Activated T-cell treated with anti-CD3 and anti-CD28 coated beads, Interleukin-2, amount 50 U/mL, for 24 hours (primary cell): ENCODE measurements at regions not wholly inside any gene's neighbourhood (a gene's known extent, or its start where the extent isn't known, plus 50 kb on each side); places are given as distances from the start of the nearest gene placed in this dataset.

Experiments
- DNase-seq: peaks from one replicate; pipeline ENCODE4 v3.0.0-alpha.2; 2020
- H3K27ac Mint-ChIP-seq: 2 replicates; pipeline ENCODE4 v1.8.0; 2020; ENCODE audit warnings: mild to moderate bottlenecking, mixed read lengths
- H3K27me3 Mint-ChIP-seq: 2 replicates; pipeline ENCODE4 v1.8.0; 2020; ENCODE audit warnings: mixed read lengths
- H3K36me3 Mint-ChIP-seq: 2 replicates; pipeline ENCODE4 v1.8.0; 2020; ENCODE audit warnings: low read depth, mixed read lengths
- H3K4me1 Mint-ChIP-seq: 2 replicates; pipeline ENCODE4 v1.8.0; 2020; ENCODE audit warnings: low read depth, mixed read lengths
- H3K4me3 Mint-ChIP-seq: 2 replicates; pipeline ENCODE4 v1.8.0; 2020; ENCODE audit warnings: mild to moderate bottlenecking, moderate library complexity, mixed read lengths
- H3K9me3 Mint-ChIP-seq: 2 replicates; pipeline ENCODE4 v1.8.0; 2020; ENCODE audit warnings: mixed read lengths

GRCh38 chr17:79280866-79281572 is 206.4 kb downstream of the ENGASE start:
- Mint-ChIP-seq H3K4me1 (no peaks in the 10 kb centered on the region), H3K9me3 (no peaks in the 10 kb centered on the region), H3K4me3 (no peak overlapping the region), H3K36me3 (no peaks in the 10 kb centered on the region), H3K27ac (no peak overlapping the region), H3K27me3 (peaks cover under 1% of the 10 kb centered on the region)
- no peak for DNase-seq

DNA sequence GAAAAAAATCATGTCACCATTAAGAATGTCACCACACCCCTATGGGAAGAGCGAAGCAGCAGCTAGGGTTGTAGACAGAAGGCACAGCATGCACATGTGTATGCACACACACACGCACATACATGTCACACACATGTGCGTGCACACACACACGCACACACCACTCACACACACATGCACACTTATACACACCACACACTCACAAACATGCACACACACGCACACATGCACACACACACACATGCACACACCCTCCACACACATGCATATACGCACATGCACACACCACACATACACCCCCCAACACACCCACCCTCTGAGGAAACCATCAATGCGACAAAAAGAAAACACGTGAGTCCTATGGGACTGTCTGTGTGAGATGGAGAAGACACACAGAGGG is 205.4 kb downstream of the ENGASE start:
- no peak overlapping the region for H3K4me3 Mint-ChIP-seq
- H3K27me3 Mint-ChIP-seq: no peaks in the 10 kb centered on the region
- H3K36me3 Mint-ChIP-seq: no peaks in the 10 kb centered on the region
- no peak for DNase-seq
- H3K4me1 Mint-ChIP-seq: no peaks in the 10 kb centered on the region
- no peak overlapping the region for H3K27ac Mint-ChIP-seq
- H3K9me3 Mint-ChIP-seq: no peaks in the 10 kb centered on the region

DNA sequence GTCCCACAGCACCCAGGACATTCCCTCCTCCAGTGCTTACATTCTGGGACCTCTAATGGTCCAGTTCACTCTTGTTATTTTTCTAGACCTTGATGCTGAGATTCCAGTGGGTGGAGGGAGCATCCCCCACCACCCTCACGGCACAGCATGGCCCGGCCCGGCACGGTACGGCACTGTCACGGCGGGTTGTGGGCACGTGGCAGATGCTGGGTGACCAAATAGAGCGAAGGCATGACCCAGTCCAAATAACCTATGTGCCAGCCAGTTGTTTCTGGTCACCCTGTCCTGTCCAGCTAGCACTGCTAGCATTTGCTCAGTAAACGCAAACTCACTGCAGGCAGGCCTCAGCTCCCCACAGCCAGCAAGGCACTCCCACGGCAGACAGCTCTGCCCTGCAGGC is 204.7 kb downstream of the ENGASE start:
- Mint-ChIP-seq H3K27me3 (no peaks in the 10 kb centered on the region), H3K4me3 (no peak overlapping the region), H3K27ac (no peak overlapping the region), H3K4me1 (peaks cover 2% of the 10 kb centered on the region), H3K36me3 (no peaks in the 10 kb centered on the region), H3K9me3 (no peaks in the 10 kb centered on the region)
- no peak for DNase-seq

DNA sequence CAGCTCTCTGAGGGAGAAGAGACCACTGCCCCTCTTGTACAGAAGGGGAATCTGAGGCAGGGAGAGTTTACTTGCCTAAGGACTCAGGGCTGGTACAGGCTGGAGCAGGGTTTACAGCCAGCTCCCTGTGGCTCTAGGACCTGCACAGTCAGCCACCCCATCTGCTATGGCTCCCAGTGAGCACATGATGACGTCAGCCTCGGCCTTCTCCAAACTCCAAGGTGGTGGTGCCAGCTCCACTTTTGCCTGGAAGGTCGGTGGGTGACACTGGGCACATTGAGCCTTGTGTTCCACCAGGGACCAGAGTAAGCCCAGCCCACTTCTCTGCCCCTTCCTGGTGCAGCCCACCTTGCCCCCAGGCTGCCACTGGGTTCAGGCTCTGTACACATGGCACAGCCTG is 202.2 kb downstream of the ENGASE start:
- Mint-ChIP-seq H3K36me3 (no peaks in the 10 kb centered on the region), H3K4me1 (peaks cover 2% of the 10 kb centered on the region), H3K27ac (no peak overlapping the region), H3K9me3 (no peaks in the 10 kb centered on the region), H3K27me3 (peaks cover 7% of the 10 kb centered on the region), H3K4me3 (no peak overlapping the region)
- DNase-seq: no peak

DNA sequence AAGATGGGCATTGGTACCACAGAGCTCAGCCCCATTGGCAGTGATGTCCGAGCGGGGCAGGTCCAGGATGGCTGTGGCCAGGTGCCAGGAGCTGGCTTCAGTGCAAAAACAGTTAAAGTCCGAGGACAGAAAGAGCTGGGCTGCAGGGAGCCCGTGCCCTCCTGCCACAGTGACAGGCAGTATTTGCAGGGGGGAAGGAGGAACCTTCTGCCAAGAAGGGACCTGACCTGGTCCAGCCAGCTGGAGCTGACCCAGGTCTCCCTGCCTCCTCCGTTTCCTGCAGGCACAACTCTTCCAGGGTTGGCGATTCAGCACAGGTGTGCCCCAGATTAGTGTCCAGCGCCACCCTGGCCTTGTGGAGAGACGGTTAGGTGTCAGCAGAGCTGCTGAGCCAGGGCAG is 199.0 kb downstream of the ENGASE start:
- Mint-ChIP-seq H3K27me3 (peaks cover 32% of the 10 kb centered on the region), H3K9me3 (no peaks in the 10 kb centered on the region)

DNA sequence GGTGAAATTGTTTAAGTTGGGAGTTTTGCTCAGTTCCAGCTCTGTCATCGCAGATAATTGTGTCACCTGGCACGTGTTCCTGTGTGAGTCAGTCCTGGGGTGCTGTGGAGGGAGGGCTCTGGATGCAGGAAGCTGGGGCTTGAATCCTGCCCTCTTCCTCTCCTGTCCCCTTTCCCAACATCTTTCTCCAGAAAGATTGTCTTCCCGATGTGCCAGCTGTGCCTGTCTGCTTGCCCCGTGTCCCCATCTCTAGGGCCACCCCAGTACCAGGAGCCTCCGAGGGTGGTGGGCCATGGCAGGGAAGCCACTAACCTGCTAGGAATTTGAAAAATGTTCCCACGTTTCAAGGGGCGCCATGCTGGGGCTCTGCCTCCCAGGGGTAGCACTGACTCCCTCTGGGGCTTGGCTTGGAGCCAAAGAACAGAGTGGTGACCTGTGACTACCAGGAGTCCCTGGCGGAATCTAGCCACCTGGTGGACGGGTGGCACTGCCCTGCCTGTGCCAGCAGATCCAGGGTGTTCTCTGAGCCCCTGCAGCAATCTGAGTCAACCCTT is 198.1 kb downstream of the ENGASE start:
- Mint-ChIP-seq H3K4me3 (no peak overlapping the region), H3K4me1 (peaks cover 2% of the 10 kb centered on the region), H3K36me3 (no peaks in the 10 kb centered on the region), H3K27me3 (peaks cover 40% of the 10 kb centered on the region), H3K9me3 (no peaks in the 10 kb centered on the region), H3K27ac (no peak overlapping the region)
- DNase-seq: no peak

More for the DNA sequence above, 199.0 kb downstream of the ENGASE start:
- no peak overlapping the region for H3K4me3 Mint-ChIP-seq
- H3K27ac Mint-ChIP-seq: no peak overlapping the region
- peaks cover 2% of the 10 kb centered on the region for H3K4me1 Mint-ChIP-seq
- H3K36me3 Mint-ChIP-seq: no peaks in the 10 kb centered on the region
- DNase-seq: no peak

DNA sequence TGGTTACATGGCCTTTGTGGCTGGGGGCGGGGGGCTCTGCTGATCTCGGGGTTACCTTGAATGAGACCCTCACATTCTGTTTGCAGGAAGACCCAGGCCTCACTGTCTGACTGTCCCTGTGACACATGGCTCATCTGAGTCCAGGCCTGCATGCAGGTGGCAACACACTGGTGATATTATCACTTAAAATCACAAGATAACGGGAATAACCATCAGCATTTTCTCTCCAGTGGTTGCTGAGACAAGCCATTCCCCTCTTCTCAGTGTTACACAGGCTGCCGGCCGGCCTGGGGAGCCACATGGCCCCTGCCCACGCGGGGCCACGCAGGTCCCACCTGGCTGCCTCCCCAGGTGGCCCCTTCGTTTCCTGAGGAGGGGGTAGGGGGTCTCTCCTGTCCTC is 197.6 kb downstream of the ENGASE start:
- no peak for DNase-seq
- no peaks in the 10 kb centered on the region for H3K36me3 Mint-ChIP-seq
- no peak overlapping the region for H3K27ac Mint-ChIP-seq
- no peaks in the 10 kb centered on the region for H3K9me3 Mint-ChIP-seq
- H3K4me1 Mint-ChIP-seq: peaks cover 2% of the 10 kb centered on the region
- H3K27me3 Mint-ChIP-seq: peaks cover 40% of the 10 kb centered on the region
- H3K4me3 Mint-ChIP-seq: no peak overlapping the region

DNA sequence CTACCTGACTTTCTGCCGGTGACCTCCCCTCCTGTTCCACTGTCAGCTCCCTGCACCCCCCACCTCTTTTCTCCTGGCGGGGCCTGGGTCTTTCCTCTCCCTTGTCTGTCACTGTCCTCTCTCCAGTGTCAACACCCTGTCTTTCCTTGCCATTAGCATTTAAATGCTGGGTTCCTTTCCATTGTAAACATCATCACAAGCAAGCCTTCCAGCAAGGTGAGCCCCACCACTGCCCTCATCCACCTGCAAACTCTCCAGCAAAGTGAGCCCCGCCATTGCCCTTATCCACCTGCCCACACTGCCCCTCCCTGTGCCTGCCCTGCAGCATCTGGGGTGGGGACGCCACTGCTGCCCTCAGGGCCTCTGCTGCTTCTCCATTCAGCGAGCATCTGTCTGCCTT is 195.0 kb downstream of the ENGASE start:
- Mint-ChIP-seq H3K36me3 (no peaks in the 10 kb centered on the region), H3K27ac (no peak overlapping the region), H3K4me3 (no peak overlapping the region), H3K9me3 (no peaks in the 10 kb centered on the region), H3K4me1 (peaks cover under 1% of the 10 kb centered on the region), H3K27me3 (peaks cover 40% of the 10 kb centered on the region)
- DNase-seq: no peak

GRCh38 chr17:79263191-79263590 is 188.6 kb downstream of the ENGASE start:
- H3K27me3 Mint-ChIP-seq: peaks cover 14% of the 10 kb centered on the region
- H3K4me3 Mint-ChIP-seq: no peak overlapping the region
- no peaks in the 10 kb centered on the region for H3K9me3 Mint-ChIP-seq
- no peak for DNase-seq
- H3K27ac Mint-ChIP-seq: no peak overlapping the region
- no peaks in the 10 kb centered on the region for H3K4me1 Mint-ChIP-seq
- H3K36me3 Mint-ChIP-seq: no peaks in the 10 kb centered on the region

GRCh38 chr17:79262624-79263023 is 188.0 kb downstream of the ENGASE start:
- H3K36me3 Mint-ChIP-seq: no peaks in the 10 kb centered on the region
- DNase-seq: no peak
- no peak overlapping the region for H3K27ac Mint-ChIP-seq

GRCh38 chr17:79261355-79262072 is 186.9 kb downstream of the ENGASE start:
- DNase-seq: no peak
- Mint-ChIP-seq H3K27me3 (peaks cover 14% of the 10 kb centered on the region), H3K27ac (no peak overlapping the region), H3K4me1 (no peaks in the 10 kb centered on the region), H3K4me3 (no peak overlapping the region), H3K36me3 (no peaks in the 10 kb centered on the region), H3K9me3 (no peaks in the 10 kb centered on the region)

More at GRCh38 chr17:79262624-79263023, 188.0 kb downstream of the ENGASE start:
- no peak overlapping the region for H3K4me3 Mint-ChIP-seq
- no peaks in the 10 kb centered on the region for H3K9me3 Mint-ChIP-seq
- H3K4me1 Mint-ChIP-seq: no peaks in the 10 kb centered on the region
- H3K27me3 Mint-ChIP-seq: peaks cover 10% of the 10 kb centered on the region

- no peaks in the 10 kb centered on the region for H3K36me3 Mint-ChIP-seq
- no peak for DNase-seq
- H3K27ac Mint-ChIP-seq: no peak overlapping the region
- H3K4me1 Mint-ChIP-seq: no peaks in the 10 kb centered on the region
- H3K4me3 Mint-ChIP-seq: no peak overlapping the region
- peaks cover 22% of the 10 kb centered on the region for H3K27me3 Mint-ChIP-seq
- H3K9me3 Mint-ChIP-seq: no peaks in the 10 kb centered on the region
Observed at GRCh38 chr17:79258843-79259242, 184.2 kb downstream of the ENGASE start.

- no peak for DNase-seq
- H3K4me1 Mint-ChIP-seq: no peaks in the 10 kb centered on the region
- H3K27me3 Mint-ChIP-seq: peaks cover 27% of the 10 kb centered on the region
- H3K4me3 Mint-ChIP-seq: no peak overlapping the region
- no peak overlapping the region for H3K27ac Mint-ChIP-seq
- H3K36me3 Mint-ChIP-seq: no peaks in the 10 kb centered on the region
- H3K9me3 Mint-ChIP-seq: no peaks in the 10 kb centered on the region
Observed at GRCh38 chr17:79258041-79258440, 183.4 kb downstream of the ENGASE start.

DNA sequence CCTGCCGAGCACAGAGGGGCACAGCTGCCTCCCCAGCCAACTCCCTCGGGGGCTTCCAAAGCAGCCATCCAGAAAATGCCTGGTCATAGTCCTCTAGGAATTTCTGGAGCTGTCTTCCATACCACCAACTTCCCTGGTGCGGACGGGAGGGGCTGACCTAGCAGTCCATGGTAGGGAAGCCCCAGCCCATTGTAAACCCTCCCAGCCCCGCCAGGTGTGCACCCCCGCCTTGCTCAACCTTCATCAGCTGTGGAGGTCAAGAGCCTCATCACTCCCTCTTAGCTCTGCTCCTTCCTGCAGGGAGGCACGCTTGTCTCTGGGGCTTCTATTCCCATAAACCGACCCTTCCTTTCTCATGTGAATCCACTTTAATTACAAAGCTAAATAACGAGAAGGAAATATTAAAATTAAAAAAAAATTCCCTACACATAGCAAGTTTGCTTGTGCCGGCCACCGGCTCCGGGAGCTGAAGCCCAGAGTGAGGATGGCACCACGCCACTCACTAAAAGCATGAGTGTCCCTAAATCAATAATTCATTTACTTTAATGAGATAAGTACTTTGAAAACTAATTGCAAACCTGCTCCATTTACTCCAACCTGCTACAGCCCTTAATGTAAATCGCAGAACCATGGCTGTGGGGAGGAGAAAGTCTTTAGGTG is 181.4 kb downstream of the ENGASE start:
- peaks cover 43% of the 10 kb centered on the region for H3K27me3 Mint-ChIP-seq

DNA sequence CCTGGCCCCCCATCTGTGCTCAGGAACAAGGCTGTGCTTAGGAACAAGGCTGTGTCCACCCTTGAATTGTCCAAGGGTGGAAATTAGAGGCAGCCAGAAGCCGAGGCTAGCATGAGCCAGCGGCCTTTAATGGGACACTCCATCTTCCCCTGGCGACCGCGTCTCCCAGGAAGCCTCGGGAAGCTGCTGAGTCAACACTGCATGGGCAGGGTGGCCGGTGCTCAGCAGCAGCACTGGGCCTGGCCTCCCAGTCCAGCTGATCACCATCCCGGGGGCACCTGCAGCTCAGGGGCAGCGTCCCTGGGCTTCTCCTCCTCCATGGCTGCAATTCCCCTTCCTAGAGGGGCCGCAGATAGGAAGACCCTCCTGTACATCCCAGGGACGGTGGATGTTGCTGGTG is 180.8 kb downstream of the ENGASE start:
- Mint-ChIP-seq H3K9me3 (no peaks in the 10 kb centered on the region), H3K4me3 (no peak overlapping the region), H3K27ac (no peak overlapping the region), H3K27me3 (peaks cover 44% of the 10 kb centered on the region), H3K4me1 (no peaks in the 10 kb centered on the region), H3K36me3 (no peaks in the 10 kb centered on the region)
- no peak for DNase-seq

More for the DNA sequence above, 181.4 kb downstream of the ENGASE start:
- Mint-ChIP-seq H3K9me3 (no peaks in the 10 kb centered on the region), H3K4me1 (no peaks in the 10 kb centered on the region), H3K36me3 (no peaks in the 10 kb centered on the region), H3K27ac (no peak overlapping the region), H3K4me3 (no peak overlapping the region)
- no peak for DNase-seq
